Peyer's patch (tissue), 4 donors: ENCODE measurements at regions not wholly inside any gene's neighbourhood (a gene's known extent, or its start where the extent isn't known, plus 50 kb on each side); places are given as distances from the start of the nearest gene placed in this dataset.

Experiments used
- DNase-seq, 3 donors: peaks; one replicate each; pipeline ENCODE4 v3.0.0-alpha.2; 2017 to 2019
- H3K27ac ChIP-seq, 4 donors: fragments of 200-600 bp; sonication (generic); one replicate each; pipeline ENCODE4 v1.5.1; 2016 to 2019
- H3K27me3 ChIP-seq, 2 donors: fragments of 200-600 bp; sonication (generic); one replicate each; pipeline ENCODE4 v1.5.1; 2019
- H3K36me3 ChIP-seq, 3 donors: fragments of 200-600 bp; sonication (generic); one replicate each; pipeline ENCODE4 v1.5.1; 2016 to 2019
- H3K4me1 ChIP-seq, 4 donors: fragments of 200-600 bp; sonication (generic); one replicate each; pipeline ENCODE4 v1.5.1; 2016 to 2019
- H3K4me3 ChIP-seq, 4 donors: fragments of 200-600 bp; sonication (generic); 1 replicate in 3 of 4; 2 replicates in 1 of 4; pipeline ENCODE4 v1.5.1; 2016 to 2019; ENCODE audit warnings: mild to moderate bottlenecking in 1 of 4
- H3K9me3 ChIP-seq, 4 donors: fragments of 200-600 bp; sonication (generic); one replicate each; pipeline ENCODE4 v1.5.1; 2016 to 2019; ENCODE audit warnings: mild to moderate bottlenecking in 1 of 4
- POLR2A ChIP-seq, 2 donors: fragments of 450-650 bp; IDR thresholded peaks; one replicate each; pipeline ENCODE4 v1.5.1; 2017; ENCODE audit warnings: antibody characterized with exemption in 2 of 2, mild to moderate bottlenecking in 2 of 2, moderate library complexity in 2 of 2
- TF ChIP-seq, protein P1 (sequence below), 6 experiments: fragments of 450-650 bp in 4 of 6; fragments of 200-600 bp in 2 of 6; sonication (generic) in 1 of 6; IDR thresholded peaks; one replicate each; pipeline ENCODE4 v1.5.1; 2017 to 2019; ENCODE audit warnings: antibody characterized with exemption in 6 of 6, mild to moderate bottlenecking in 3 of 6, moderate library complexity in 1 of 6

DNA sequence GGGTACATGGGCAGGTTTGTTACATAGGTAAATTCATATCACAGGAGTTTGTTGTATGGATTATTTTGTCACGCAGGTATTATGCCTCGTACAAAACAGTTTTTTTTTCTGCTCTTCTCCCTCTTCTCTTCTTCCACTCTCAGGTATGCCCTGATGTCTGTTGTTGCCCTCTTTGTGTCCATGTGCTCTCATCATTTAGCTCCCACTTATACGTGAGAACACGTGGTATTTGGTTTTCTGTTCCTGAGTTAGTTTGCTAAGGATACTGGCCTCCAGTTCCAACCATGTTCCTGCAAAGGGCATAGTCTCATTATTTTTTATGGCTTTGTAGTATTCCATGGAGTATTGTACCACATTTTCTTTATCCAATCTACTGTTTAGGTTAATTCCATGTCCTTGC is 65.7 kb downstream of the UNC5CL start:
- H3K4me3 ChIP-seq: no peak overlapping the region
- no peaks in the 10 kb centered on the region for H3K36me3 ChIP-seq
- H3K4me1 ChIP-seq: no peaks in the 10 kb centered on the region
- H3K27ac ChIP-seq: no peak overlapping the region
- no peaks in the 10 kb centered on the region for H3K9me3 ChIP-seq
- DNase-seq: no peak
- TF ChIP-seq, protein P1, sequence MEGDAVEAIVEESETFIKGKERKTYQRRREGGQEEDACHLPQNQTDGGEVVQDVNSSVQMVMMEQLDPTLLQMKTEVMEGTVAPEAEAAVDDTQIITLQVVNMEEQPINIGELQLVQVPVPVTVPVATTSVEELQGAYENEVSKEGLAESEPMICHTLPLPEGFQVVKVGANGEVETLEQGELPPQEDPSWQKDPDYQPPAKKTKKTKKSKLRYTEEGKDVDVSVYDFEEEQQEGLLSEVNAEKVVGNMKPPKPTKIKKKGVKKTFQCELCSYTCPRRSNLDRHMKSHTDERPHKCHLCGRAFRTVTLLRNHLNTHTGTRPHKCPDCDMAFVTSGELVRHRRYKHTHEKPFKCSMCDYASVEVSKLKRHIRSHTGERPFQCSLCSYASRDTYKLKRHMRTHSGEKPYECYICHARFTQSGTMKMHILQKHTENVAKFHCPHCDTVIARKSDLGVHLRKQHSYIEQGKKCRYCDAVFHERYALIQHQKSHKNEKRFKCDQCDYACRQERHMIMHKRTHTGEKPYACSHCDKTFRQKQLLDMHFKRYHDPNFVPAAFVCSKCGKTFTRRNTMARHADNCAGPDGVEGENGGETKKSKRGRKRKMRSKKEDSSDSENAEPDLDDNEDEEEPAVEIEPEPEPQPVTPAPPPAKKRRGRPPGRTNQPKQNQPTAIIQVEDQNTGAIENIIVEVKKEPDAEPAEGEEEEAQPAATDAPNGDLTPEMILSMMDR (IDR thresholded peaks at IDR 0.05): no peak
- TF ChIP-seq POLR2A (IDR thresholded peaks at IDR 0.05): no peak
- H3K27me3 ChIP-seq: no peaks in the 10 kb centered on the region

DNA sequence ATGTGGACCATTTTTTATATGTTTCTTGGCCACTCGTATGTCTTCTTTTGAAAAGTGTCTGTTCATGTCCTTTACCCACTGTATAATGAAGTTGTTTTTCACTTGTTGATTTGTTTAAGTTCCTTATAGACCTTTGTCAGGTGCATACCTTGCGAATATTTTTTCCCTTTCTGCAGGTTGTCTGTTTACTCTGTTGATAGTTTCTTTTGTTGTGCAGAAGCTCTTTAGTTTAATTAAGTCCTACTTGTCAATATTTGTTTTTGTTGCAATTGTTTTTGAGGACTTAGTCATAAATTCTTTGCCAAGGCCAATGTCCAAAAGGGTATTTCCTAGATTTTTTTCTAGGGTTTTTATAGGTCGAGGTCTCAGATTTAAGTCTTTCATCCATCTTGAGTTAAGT is 66.2 kb downstream of the UNC5CL start:
- Histone ChIP-seq H3K27ac (no peak overlapping the region), H3K4me3 (no peak overlapping the region), H3K27me3 (no peaks in the 10 kb centered on the region), H3K4me1 (no peaks in the 10 kb centered on the region), H3K9me3 (no peaks in the 10 kb centered on the region), H3K36me3 (no peaks in the 10 kb centered on the region)
- TF ChIP-seq, protein P1 (IDR thresholded peaks at IDR 0.05): no peak
- TF ChIP-seq POLR2A (IDR thresholded peaks at IDR 0.05): no peak
- no peak for DNase-seq

DNA sequence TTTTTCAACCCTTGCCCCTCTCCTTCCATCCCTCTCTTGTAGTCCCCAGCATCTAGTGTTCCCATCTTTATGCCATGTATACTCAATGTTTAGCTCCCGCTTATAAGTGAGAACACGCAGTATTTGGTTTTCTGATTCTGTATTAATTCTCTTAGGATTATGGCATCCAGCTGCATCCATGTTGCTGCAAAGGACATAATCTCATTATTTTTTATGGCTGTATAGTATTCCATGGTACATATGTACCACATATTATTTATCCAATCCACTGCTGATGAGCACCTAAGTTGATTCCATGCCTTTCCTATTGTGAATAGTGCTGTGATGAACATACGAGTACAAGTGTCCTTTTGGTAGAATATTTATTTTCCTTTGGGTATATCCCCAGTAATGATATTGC is 66.8 kb downstream of the UNC5CL start:
- Histone ChIP-seq H3K4me3 (no peak overlapping the region), H3K9me3 (no peaks in the 10 kb centered on the region), H3K27ac (no peak overlapping the region), H3K36me3 (no peaks in the 10 kb centered on the region), H3K27me3 (no peaks in the 10 kb centered on the region), H3K4me1 (no peaks in the 10 kb centered on the region)
- TF ChIP-seq, protein P1 (IDR thresholded peaks at IDR 0.05): no peak
- TF ChIP-seq POLR2A (IDR thresholded peaks at IDR 0.05): no peak
- DNase-seq: no peak

DNA sequence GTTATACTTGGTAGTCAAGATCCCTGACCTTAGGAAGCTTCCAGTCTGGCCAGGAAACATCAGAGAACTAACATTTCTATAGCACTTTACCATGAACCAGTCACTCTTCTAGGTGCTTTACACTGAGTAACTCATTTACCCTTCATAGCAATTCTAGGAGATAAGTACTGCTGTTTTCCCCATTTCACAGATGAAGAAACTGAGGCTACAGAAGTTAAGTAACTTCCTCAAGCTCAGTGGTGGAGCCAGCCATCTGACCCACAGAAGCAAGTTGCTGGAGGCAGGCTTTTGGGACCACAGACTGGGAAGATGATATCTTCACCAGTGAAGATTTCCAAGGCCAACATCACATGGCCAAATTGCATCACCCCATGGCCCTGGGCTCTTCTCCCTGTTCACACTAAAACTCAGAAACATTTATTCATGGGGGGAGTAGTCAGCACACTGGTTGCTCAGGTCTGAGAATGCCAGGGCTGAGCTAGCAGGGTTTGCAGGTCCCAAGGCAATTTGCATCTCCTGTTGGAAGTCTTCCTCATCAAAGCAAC is 70.3 kb downstream of the UNC5CL start:
- H3K27ac ChIP-seq: no peak overlapping the region
- DNase-seq: no peak
- TF ChIP-seq, protein P1 (IDR thresholded peaks at IDR 0.05): no peak
- no peaks in the 10 kb centered on the region for H3K36me3 ChIP-seq
- H3K9me3 ChIP-seq: no peaks in the 10 kb centered on the region
- H3K4me1 ChIP-seq: no peaks in the 10 kb centered on the region
- no peak overlapping the region for H3K4me3 ChIP-seq
- no peaks in the 10 kb centered on the region for H3K27me3 ChIP-seq

DNA sequence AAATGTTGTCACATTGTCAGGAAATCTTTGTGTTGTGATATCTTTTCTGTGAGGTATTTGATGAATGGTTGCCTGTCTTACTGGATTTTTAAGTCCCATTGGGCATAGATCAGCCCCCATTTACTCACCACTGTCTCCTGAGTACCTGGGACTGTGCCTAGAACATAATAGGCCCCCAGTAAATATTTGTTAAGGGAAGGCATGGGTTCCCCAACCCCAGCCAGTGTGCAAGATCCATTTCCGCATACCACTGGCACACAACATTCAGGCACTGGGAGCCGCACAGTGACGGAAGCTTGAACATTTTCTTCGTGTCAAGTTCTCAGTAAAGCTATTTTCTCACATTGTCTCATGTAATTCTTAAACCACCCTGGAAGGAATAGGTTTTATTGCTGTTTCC is 72.2 kb downstream of the UNC5CL start:
- Histone ChIP-seq H3K4me1 (no peaks in the 10 kb centered on the region), H3K27ac (no peak overlapping the region), H3K9me3 (no peaks in the 10 kb centered on the region), H3K36me3 (no peaks in the 10 kb centered on the region), H3K4me3 (no peak overlapping the region), H3K27me3 (no peaks in the 10 kb centered on the region)
- no peak for TF ChIP-seq POLR2A (IDR thresholded peaks at IDR 0.05)
- TF ChIP-seq, protein P1 (IDR thresholded peaks at IDR 0.05): no peak
- no peak for DNase-seq

DNA sequence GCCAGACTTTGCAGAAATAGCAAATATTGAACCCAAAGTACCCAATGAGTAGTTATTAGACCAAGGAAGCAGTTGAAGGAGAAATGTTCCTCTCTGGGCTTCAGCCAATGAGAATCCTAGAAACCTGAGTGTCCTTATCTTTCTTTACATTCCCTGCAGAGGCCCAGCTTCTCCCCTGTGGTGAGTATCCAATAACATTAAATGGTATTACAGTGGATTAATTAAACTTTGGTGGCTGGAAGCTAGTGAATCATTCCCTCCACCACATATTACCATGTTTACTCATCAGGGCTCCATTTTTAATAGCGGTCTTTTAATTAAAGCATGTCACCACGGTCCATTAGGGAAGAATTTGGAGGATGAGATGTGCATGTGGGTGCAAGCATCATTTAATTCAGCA is 74.0 kb downstream of the UNC5CL start:
- Histone ChIP-seq H3K27ac (no peak overlapping the region), H3K9me3 (no peaks in the 10 kb centered on the region), H3K4me1 (no peaks in the 10 kb centered on the region), H3K27me3 (no peaks in the 10 kb centered on the region), H3K36me3 (no peaks in the 10 kb centered on the region), H3K4me3 (no peak overlapping the region)
- DNase-seq: no peak
- no peak for TF ChIP-seq POLR2A (IDR thresholded peaks at IDR 0.05)
- TF ChIP-seq, protein P1 (IDR thresholded peaks at IDR 0.05): no peak
